GM12873 (cell line): ENCODE measurements at regions not wholly inside any gene's neighbourhood (a gene's known extent, or its start where the extent isn't known, plus 50 kb on each side); places are given as distances from the start of the nearest gene placed in this dataset.

ENCODE experiments used
- CTCF ChIP-seq: IDR thresholded peaks from 2 replicates; pipeline ENCODE4 v1.5.1; 2012; ENCODE audit warnings: low read depth, mild to moderate bottlenecking, moderate library complexity, low read length, control low read depth; ENCODE audit not compliant: insufficient read depth; ENCODE audit errors: missing control alignments

GRCh38 chr9:120310035-120310434 is 269.9 kb downstream of the CDK5RAP2 start:
- no peak for TF ChIP-seq CTCF

- no peak for TF ChIP-seq CTCF
Observed at GRCh38 chr9:120308495-120308894, 271.5 kb downstream of the CDK5RAP2 start.

- no peak for TF ChIP-seq CTCF
Observed at GRCh38 chr9:120307599-120307998, 272.4 kb downstream of the CDK5RAP2 start.

GRCh38 chr9:120306561-120306960 is 273.4 kb downstream of the CDK5RAP2 start:
- no peak for TF ChIP-seq CTCF

- TF ChIP-seq CTCF: no peak
Observed at GRCh38 chr9:120306088-120306487, 273.9 kb downstream of the CDK5RAP2 start.

- no peak for TF ChIP-seq CTCF
Observed at GRCh38 chr9:120303519-120303918, 276.4 kb downstream of the CDK5RAP2 start.

GRCh38 chr9:120299785-120300184 is 280.2 kb downstream of the CDK5RAP2 start:
- peak; percentile 12 for TF ChIP-seq CTCF
